ENCODE measurements at regions not wholly inside any gene's neighbourhood (a gene's known extent, or its start where the extent isn't known, plus 50 kb on each side); places are given as distances from the start of the nearest gene placed in this dataset.

DNA sequence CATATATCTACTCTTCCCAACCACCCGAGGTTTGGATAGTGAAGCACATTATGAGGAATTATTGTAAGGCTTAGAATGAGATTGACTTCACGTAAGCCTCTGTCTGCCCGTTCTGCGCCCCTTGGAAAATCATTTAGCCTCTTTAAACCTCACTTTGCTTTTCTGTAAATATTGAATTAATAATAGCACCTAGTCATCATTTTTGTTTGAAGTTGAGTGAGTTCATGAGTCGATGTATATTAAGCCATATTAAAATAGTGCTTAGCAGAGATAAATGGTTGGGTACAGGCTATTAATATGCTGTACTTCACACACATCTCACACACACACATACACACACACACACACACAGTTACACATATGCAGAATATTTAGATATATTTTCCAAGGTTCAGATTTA is 344.8 kb upstream of the EYS start:
- no peak for TF ChIP-seq POLR2AphosphoS5 (IDR thresholded peaks at IDR 0.05; ENCODE audit: low read depth, low read length)
- TF ChIP-seq POLR2A (IDR thresholded peaks at IDR 0.05; ENCODE audit: low read depth, low read length): no peak

Data from GM12891 (cell line).